Sigmoid colon (tissue), 4 donors: ENCODE measurements at regions not wholly inside any gene's neighbourhood (a gene's known extent, or its start where the extent isn't known, plus 50 kb on each side); places are given as distances from the start of the nearest gene placed in this dataset.

ENCODE experiments used
- CTCF ChIP-seq, 4 experiments: fragments of 450-650 bp in 3 of 4; fragments of 200-600 bp in 1 of 4; IDR thresholded peaks; one replicate each; pipeline ENCODE4 v1.5.1; 2016 to 2019; ENCODE audit warnings: antibody characterized with exemption in 4 of 4, mild to moderate bottlenecking in 3 of 4, moderate library complexity in 2 of 4
- POLR2A ChIP-seq, 2 donors: fragments of 450-650 bp; IDR thresholded peaks; one replicate each; pipeline ENCODE4 v1.6.1; 2016; ENCODE audit warnings: antibody characterized with exemption in 2 of 2, mild to moderate bottlenecking in 2 of 2, moderate library complexity in 2 of 2
- POLR2AphosphoS5 ChIP-seq, 4 donors: sonication (generic); formaldehyde crosslinking; IDR thresholded peaks; one replicate each; pipeline ENCODE4 v1.6.1; 2017; ENCODE audit warnings: antibody characterized with exemption in 4 of 4

- TF ChIP-seq CTCF (IDR thresholded peaks at IDR 0.05) (no peak), POLR2AphosphoS5 (IDR thresholded peaks at IDR 0.05) (no peak), POLR2A (IDR thresholded peaks at IDR 0.05) (no peak)
Measured at GRCh38 chr16:5427571-5427970, 330.0 kb upstream of the EEF2KMT start.
